GM10266 (cell line): ENCODE measurements at regions not wholly inside any gene's neighbourhood (a gene's known extent, or its start where the extent isn't known, plus 50 kb on each side); places are given as distances from the start of the nearest gene placed in this dataset.

Experiments
- DNase-seq: peaks from one replicate; pipeline ENCODE4 v3.0.0; 2012; ENCODE audit errors: extremely low spot score
- TF ChIP-seq, protein P1 (sequence below): IDR thresholded peaks from 2 replicates; pipeline ENCODE4 v1.5.1; 2012; ENCODE audit warnings: mild to moderate bottlenecking, low read depth; ENCODE audit not compliant: control insufficient read depth, insufficient read depth; ENCODE audit errors: missing control alignments

DNA sequence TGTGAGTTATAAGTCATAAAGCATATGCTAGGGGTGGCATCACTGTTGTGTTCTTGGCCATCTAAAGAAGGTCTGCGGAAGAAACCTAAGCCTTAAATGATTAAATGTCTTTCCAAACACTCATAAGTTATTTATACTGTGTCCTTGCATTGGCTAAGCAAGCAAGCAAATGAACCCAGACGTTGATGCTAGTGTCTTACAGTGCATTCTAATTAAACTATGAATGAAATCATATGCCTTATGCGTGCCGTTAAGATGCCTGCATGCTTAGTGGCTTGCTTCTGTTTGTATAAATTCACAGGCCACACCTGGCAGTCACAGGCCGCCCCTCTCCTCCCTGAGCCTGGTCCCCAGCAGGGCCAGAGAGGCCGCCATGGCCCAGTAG is 49.9 kb downstream of the RIN2 start:
- no peak for DNase-seq
- TF ChIP-seq, protein P1, sequence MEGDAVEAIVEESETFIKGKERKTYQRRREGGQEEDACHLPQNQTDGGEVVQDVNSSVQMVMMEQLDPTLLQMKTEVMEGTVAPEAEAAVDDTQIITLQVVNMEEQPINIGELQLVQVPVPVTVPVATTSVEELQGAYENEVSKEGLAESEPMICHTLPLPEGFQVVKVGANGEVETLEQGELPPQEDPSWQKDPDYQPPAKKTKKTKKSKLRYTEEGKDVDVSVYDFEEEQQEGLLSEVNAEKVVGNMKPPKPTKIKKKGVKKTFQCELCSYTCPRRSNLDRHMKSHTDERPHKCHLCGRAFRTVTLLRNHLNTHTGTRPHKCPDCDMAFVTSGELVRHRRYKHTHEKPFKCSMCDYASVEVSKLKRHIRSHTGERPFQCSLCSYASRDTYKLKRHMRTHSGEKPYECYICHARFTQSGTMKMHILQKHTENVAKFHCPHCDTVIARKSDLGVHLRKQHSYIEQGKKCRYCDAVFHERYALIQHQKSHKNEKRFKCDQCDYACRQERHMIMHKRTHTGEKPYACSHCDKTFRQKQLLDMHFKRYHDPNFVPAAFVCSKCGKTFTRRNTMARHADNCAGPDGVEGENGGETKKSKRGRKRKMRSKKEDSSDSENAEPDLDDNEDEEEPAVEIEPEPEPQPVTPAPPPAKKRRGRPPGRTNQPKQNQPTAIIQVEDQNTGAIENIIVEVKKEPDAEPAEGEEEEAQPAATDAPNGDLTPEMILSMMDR, result no peak

DNA sequence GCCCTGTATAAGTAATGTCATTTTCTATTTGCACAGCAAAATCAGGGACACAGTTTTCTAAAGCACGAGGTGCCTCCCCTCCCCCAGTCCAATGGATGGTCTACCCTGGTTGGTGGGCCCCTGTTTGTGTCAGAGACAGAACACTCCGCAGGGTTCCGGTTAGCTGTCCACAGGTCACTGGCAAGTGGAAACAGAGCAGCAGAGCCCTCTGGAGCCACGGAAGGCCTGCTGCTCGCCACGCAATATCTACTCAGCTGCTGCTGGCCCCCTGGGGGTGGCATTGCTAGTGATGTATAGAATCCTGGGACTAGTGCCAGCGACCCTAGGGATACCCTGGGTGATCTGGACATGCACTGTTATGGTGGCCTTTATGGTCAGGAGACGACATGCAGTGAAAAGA is 50.4 kb downstream of the RIN2 start:
- TF ChIP-seq, protein P1, result no peak
- DNase-seq, result no peak

DNA sequence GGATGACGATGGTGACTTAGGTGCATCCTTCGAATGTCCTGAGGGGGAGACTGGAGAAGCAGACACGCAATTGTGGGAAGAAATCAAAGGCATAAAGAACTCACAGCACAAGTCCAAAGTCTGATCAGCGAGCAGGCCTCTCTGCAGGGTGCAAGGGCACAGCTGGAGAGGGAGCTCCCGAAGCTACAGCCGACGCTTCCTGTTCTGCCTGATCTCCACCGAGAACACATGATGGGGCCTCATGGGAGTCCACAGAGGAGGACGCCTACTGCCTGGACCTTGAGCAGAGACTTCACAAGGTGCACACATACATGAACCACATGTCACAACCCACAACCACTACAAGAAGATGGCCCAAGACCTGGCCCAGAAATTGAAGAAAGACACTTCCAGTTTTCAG is 51.4 kb downstream of the RIN2 start:
- no peak for DNase-seq
- TF ChIP-seq, protein P1, result no peak

DNA sequence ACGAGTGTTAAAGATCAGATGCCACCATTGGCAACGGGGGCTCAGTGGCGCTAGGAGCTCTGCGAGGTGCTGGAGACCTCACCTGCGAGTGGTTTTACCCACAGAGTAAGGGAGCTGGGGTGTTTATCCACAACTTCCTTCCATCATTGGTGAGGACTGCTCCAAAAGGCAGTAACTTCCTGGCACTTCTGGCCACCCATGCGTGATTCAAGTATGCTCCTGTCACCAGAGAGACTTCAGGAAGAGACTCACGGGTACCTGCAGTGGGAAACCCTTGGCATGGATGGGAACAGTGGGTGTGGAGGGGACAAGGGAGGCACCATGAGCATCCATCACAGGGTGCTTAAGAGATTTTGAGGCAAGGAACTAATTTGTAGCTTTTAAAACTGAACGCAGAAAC is 53.2 kb downstream of the RIN2 start:
- TF ChIP-seq, protein P1, result no peak
- DNase-seq, result no peak

DNA sequence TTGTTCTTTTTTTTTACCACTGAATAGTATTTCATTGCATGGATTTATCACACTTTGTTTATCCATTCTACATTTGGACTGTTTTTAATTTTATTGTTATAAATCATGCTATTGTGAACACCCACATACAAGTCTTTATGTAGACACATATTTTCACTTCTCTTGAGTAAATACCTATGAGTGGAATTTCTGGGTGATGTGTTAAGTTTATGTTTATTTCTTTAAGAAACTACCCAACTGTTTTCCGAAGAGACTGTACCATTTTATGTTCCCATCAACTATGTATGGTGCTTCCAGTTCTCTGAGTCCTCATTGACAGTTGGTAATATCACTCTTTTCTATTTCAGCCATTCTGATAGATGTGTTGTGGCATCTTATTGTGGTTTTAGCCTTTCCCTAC is 54.0 kb downstream of the RIN2 start:
- TF ChIP-seq, protein P1, result no peak
- DNase-seq, result no peak

DNA sequence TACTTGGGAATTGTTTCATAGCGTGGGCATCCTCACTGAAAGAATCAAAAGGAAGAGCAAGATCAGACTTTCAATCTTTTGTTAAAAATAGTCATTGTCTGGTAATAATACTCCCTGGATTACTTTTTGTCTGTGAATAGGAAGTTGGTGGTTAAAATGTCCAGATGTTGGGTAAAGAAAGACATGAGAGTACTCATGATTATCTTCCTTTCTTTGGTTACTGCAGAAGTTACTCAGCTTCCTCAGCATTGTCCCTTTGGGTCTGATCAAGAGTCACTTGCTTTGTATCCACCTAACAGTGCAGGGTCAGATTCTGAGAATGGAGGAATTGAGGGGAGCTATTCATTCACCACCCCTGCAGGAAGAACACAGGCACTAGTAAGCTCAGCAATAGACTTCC is 54.6 kb downstream of the RIN2 start:
- TF ChIP-seq, protein P1, result no peak

DNA sequence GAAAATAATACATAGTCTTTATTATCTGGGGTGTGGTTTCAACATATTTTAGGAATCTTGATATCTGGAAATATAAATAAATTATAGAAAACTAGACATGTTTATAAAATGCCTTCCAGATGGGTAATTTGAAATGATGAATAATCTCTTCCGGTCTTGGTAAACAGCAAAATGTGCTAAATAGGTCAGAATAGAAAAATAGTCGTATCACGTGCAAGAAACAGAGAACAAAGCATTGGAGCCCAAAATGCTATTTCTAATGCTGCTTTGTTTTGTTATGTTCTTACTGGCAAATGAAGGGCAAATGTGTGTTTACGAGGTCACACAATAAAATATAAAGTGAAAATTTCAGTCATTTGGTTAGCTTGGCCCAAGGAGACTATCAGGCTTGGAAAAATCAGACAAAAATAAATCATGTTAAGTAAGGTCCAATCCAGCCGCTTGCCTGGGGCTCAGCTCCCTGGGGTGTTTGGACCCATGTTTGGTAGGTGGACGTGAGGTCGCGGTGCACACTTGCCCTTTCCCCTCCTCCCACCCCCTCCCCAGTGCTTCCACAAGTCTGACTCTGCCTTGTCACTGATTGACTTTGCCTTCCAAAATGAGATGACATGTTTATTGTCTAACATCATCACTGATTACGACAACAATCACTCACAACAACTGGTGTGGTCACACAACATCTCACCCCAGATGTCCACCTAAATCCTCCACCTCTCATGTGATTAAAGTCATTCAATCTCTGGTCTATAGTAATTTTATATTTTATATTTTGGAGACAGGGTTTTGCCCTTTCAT is 56.0 kb downstream of the RIN2 start:
- TF ChIP-seq, protein P1, result no peak
- no peak for DNase-seq

More for the DNA sequence above, 54.6 kb downstream of the RIN2 start:
- no peak for DNase-seq
